OCI-LY3 (cell line): ENCODE measurements at regions not wholly inside any gene's neighbourhood (a gene's known extent, or its start where the extent isn't known, plus 50 kb on each side); places are given as distances from the start of the nearest gene placed in this dataset.

ENCODE experiments used
- H2AFZ ChIP-seq: fragments of 200-600, 300-600 bp; shearing (Covaris generic); 2 replicates; pipeline ENCODE4 v1.6.0; 2014; ENCODE audit warnings: antibody characterized with exemption, low read depth, low read length
- H3K27ac ChIP-seq: fragments of 200-600, 300-600 bp; sonication (generic); 2 replicates; pipeline ENCODE4 v1.5.1; 2014; ENCODE audit warnings: mild to moderate bottlenecking, low read length, moderate library complexity, mixed read lengths
- H3K27me3 ChIP-seq: fragments of 200-600, 300-600 bp; sonication (generic); 2 replicates; pipeline ENCODE4 v1.6.1; 2014; ENCODE audit warnings: low read depth, low read length, mixed read lengths
- H3K36me3 ChIP-seq: fragments of 200-600, 300-600 bp; sonication (generic); replicated peaks from 2 replicates; pipeline ENCODE3; 2014; ENCODE audit warnings: low read depth, low read length, mixed read lengths
- H3K4me1 ChIP-seq: fragments of 300-600, 200-600 bp; sonication (generic); 2 replicates; pipeline ENCODE4 v1.6.1; 2014; ENCODE audit warnings: low read length, mixed read lengths
- H3K4me2 ChIP-seq: fragments of 200-600, 300-600 bp; sonication (generic); 2 replicates; pipeline ENCODE4 v1.6.1; 2014; ENCODE audit warnings: low read length, mixed read lengths
- H3K4me3 ChIP-seq: fragments of 300-600, 200-600 bp; sonication (generic); 2 replicates; pipeline ENCODE4 v1.5.1; 2014; ENCODE audit warnings: antibody characterized with exemption, mild to moderate bottlenecking, low read length, moderate library complexity
- H3K79me2 ChIP-seq: fragments of 300-600, 200-600 bp; shearing (Covaris generic); 2 replicates; pipeline ENCODE4 v1.6.1; 2014; ENCODE audit warnings: mild to moderate bottlenecking, low read length, mixed read lengths
- H3K9ac ChIP-seq: fragments of 300-600, 200-600 bp; shearing (Covaris generic); 2 replicates; pipeline ENCODE4 v1.6.0; 2014; ENCODE audit warnings: mild to moderate bottlenecking, low read length, moderate library complexity
- H3K9me3 ChIP-seq: fragments of 200-600, 300-600 bp; shearing (Covaris generic); 2 replicates; pipeline ENCODE4 v1.6.1; 2014; ENCODE audit warnings: low read length, mixed read lengths; ENCODE audit not compliant: insufficient read depth
- H4K20me1 ChIP-seq: fragments of 200-600, 300-600 bp; sonication (generic); 2 replicates; pipeline ENCODE4 v1.6.1; 2016; ENCODE audit warnings: low read length, mixed read lengths; ENCODE audit not compliant: insufficient read depth
- EZH2phosphoT487 ChIP-seq: fragments of 200-600 bp; shearing (Covaris generic); IDR thresholded peaks from 2 replicates; pipeline ENCODE4 v1.6.1; 2018; ENCODE audit warnings: antibody characterized with exemption, mixed run types, low read depth
- TF ChIP-seq, protein P1 (sequence below): fragments of 200-600, 300-600 bp; sonication (generic); IDR thresholded peaks from 2 replicates; pipeline ENCODE4 v1.5.1; 2014; ENCODE audit warnings: antibody characterized with exemption, low read length, low read depth

DNA sequence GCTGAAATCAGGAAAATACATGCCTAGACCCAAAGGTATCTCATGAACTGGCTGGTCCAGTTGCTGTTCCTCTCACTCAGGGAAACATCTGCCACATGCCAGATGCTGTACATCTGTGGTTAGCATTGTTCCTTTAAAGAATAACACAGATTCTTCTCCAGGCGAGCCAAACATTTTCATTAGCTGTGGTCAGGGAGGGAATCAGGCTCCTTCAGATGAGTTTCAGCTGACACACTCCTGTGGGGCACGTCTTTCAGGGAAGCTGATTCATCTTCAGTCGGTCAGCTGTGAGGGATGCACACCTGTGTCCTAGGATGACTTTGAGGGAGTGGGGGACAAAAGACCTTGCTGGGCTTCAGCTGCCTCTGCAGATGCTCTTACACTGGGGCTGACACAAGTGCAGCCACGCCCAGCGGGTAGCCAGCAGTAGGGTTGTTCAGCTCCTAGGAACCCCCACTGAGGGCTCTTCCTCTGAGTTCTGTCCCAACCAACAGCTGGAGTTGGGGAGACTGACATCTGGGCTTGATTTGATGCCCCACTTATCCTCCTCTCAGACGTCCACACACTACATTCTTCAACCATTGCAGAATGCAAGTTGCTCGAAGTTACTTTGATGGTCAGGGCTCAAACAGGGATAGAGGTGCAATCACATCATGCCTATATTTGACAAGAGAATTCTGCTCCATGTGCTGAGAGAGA is 155.0 kb downstream of the NUAK1 start:
- H3K9ac ChIP-seq, result no peak overlapping the region
- H3K79me2 ChIP-seq, result no peaks in the 10 kb centered on the region
- H3K27ac ChIP-seq, result no peak overlapping the region
- peak overlapping the region; percentile 45 for H3K4me2 ChIP-seq
- no peak for TF ChIP-seq EZH2phosphoT487
- TF ChIP-seq, protein P1, sequence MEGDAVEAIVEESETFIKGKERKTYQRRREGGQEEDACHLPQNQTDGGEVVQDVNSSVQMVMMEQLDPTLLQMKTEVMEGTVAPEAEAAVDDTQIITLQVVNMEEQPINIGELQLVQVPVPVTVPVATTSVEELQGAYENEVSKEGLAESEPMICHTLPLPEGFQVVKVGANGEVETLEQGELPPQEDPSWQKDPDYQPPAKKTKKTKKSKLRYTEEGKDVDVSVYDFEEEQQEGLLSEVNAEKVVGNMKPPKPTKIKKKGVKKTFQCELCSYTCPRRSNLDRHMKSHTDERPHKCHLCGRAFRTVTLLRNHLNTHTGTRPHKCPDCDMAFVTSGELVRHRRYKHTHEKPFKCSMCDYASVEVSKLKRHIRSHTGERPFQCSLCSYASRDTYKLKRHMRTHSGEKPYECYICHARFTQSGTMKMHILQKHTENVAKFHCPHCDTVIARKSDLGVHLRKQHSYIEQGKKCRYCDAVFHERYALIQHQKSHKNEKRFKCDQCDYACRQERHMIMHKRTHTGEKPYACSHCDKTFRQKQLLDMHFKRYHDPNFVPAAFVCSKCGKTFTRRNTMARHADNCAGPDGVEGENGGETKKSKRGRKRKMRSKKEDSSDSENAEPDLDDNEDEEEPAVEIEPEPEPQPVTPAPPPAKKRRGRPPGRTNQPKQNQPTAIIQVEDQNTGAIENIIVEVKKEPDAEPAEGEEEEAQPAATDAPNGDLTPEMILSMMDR, result no peak
- H3K9me3 ChIP-seq, result no peaks in the 10 kb centered on the region
- peak overlapping the region; percentile 8; the same call in 1 of the 2 replicates for H3K4me3 ChIP-seq
- no peak overlapping the region for H2AFZ ChIP-seq
- 0 out of 2 replicates have a peak, but pooled peaks cover 3% of the 10 kb centered on the region for H3K27me3 ChIP-seq
- H3K4me1 ChIP-seq, result peaks cover 55% of the 10 kb centered on the region
- H4K20me1 ChIP-seq, result no peaks in the 10 kb centered on the region
- H3K36me3 ChIP-seq, result peaks cover 4% of the 10 kb centered on the region

DNA sequence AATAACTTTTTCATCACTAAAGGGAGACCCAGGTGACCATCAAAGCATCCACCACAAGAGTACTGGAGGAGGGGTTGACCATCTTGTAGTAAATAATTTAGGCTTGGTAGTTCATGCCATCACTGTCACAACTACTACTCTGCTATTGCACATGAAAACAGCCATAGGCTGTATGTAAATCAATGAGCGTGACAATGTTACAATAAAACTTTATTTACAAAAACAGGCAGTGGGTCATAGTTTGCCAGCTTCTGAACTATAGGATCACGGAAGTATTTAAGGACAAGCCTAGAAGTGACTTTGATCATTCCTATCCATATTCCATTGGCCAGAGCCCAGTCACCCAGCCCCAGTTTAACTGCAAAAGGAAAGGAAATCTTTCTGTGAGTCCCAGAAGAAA is 153.4 kb downstream of the NUAK1 start:
- H3K9ac ChIP-seq, result no peak overlapping the region
- H3K4me2 ChIP-seq, result no peak overlapping the region
- H3K4me1 ChIP-seq, result peaks cover 55% of the 10 kb centered on the region
- no peaks in the 10 kb centered on the region for H3K79me2 ChIP-seq
- no peak for TF ChIP-seq EZH2phosphoT487
- TF ChIP-seq, protein P1, result no peak
- no peak overlapping the region for H2AFZ ChIP-seq
- peaks cover 4% of the 10 kb centered on the region for H3K36me3 ChIP-seq
- no peaks in the 10 kb centered on the region for H3K9me3 ChIP-seq
- 0 out of 2 replicates have a peak, but pooled peaks cover 3% of the 10 kb centered on the region for H3K27me3 ChIP-seq
- H4K20me1 ChIP-seq, result no peaks in the 10 kb centered on the region
- no peak overlapping the region for H3K4me3 ChIP-seq
- no peak overlapping the region for H3K27ac ChIP-seq

DNA sequence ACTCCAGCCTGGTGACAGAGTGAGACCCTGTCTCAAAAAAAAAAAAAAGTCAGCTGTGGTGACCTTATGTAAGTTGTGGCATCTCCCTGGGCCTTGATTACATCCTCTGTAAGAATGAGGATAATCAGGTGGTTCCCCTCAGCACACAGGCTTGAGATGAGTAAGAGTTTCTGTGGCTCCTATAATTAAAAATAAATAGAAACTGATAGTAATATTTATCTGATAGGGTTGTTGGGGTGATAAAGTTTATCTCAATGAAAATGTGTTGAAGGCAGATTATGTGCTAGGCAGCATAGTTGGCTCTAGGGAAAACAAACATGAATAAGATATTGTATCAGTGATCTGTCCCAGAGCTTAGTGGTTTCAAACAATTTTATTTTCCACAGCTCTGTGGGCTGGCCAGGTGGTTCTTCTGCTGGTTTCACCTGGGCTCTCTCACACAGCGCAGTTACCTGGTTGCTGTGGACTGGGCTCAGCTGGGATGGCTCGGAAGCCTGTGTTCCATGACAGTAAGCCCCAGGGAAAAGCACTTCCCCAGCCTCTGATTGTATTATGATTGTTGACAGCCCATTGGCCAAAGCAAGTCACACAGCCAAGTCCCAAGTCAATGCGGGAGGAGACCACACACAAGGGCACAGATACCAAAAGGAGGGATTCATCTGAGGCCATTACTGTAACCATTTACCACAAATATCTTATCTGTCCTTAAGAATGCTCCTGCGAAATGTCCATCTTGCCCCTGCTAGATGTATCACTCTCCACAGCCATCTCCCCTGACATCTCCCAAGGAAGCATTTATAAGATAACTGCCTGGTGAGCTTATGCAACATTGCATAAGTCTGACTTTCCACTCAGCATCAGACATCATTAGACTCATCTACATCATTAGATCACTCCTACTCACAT is 151.7 kb downstream of the NUAK1 start:
- H3K4me2 ChIP-seq, result peak overlapping the region; percentile 59
- H3K36me3 ChIP-seq, result peaks cover 4% of the 10 kb centered on the region
- peak overlapping the region; percentile 14; the same call in 1 of the 2 replicates for H3K4me3 ChIP-seq
- no peak overlapping the region for H3K9ac ChIP-seq
- peaks cover 8% of the 10 kb centered on the region; the same call in 1 of the 2 replicates for H3K27me3 ChIP-seq
- H3K4me1 ChIP-seq, result peaks cover 55% of the 10 kb centered on the region
- no peaks in the 10 kb centered on the region for H4K20me1 ChIP-seq
- no peak overlapping the region for H2AFZ ChIP-seq
- H3K27ac ChIP-seq, result peak overlapping the region; percentile 19; the same call in 1 of the 2 replicates
- no peaks in the 10 kb centered on the region for H3K9me3 ChIP-seq
- TF ChIP-seq, protein P1, result no peak
- no peak for TF ChIP-seq EZH2phosphoT487
- H3K79me2 ChIP-seq, result no peaks in the 10 kb centered on the region

DNA sequence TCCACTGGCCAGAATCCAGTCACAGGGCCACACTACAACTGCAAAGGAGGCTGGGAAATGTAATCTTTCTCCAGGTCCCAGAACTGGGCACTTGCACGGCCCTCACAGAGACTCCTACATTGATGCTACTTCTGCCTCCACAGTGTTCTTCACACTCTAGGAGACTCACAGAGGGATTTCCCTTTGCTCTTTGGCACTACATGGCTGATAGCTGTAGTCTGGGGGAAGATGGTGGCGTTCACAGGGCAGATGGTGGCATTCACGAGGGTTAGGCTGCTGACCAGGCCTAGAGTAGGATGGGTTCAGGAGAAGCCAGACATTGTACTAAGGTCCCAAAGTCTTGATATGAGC is 151.1 kb downstream of the NUAK1 start:
- H3K9me3 ChIP-seq, result no peaks in the 10 kb centered on the region
- no peaks in the 10 kb centered on the region for H4K20me1 ChIP-seq
- H3K27me3 ChIP-seq, result peaks cover 9% of the 10 kb centered on the region; the same call in 1 of the 2 replicates
- no peak overlapping the region for H3K4me2 ChIP-seq
- H3K27ac ChIP-seq, result no peak overlapping the region
- peaks cover 52% of the 10 kb centered on the region for H3K4me1 ChIP-seq
- TF ChIP-seq, protein P1, result no peak
- no peak for TF ChIP-seq EZH2phosphoT487
- H3K79me2 ChIP-seq, result no peaks in the 10 kb centered on the region
- H2AFZ ChIP-seq, result no peak overlapping the region
- peaks cover 4% of the 10 kb centered on the region for H3K36me3 ChIP-seq
- H3K4me3 ChIP-seq, result no peak overlapping the region
- no peak overlapping the region for H3K9ac ChIP-seq
